H1 (cell line): ENCODE measurements at regions not wholly inside any gene's neighbourhood (a gene's known extent, or its start where the extent isn't known, plus 50 kb on each side); places are given as distances from the start of the nearest gene placed in this dataset.

Experiments used
- CTCF ChIA-PET: fragments of 300-600 bp; sonication (Branson Sonifier 250); formaldehyde crosslinking; loops from one replicate; lab custom pipeline; 2021; ENCODE audit not compliant: partially characterized antibody; lab: Charles Lee
- POLR2A ChIA-PET: fragments of 300-600 bp; sonication (Branson Sonifier 250); formaldehyde crosslinking; loops from one replicate; lab custom pipeline; 2021; ENCODE audit warnings: inconsistent platforms; ENCODE audit not compliant: partially characterized antibody; lab: Charles Lee
- DNase-seq, 2 experiments: peaks; one replicate each; pipeline versions ENCODE4 v3.0.0 to v3.0.0-alpha.2; 2010 to 2022; ENCODE audit warnings: low spot score in 2 of 2, low read depth in 1 of 2, mixed read lengths in 1 of 2
- FAIRE-seq: peaks from 2 replicates; lab custom pipeline; 2011; peaks lifted over from hg19 to GRCh38; lab: Jason Lieb, UNC
- H2AFZ ChIP-seq: 2 replicates; pipeline ENCODE4 v1.8.1; 2012; ENCODE audit warnings: low read length, inconsistent platforms
- H2AK5ac ChIP-seq: 2 replicates; pipeline ENCODE4 v1.6.1; 2013; ENCODE audit warnings: low read depth, low read length
- H2BK120ac ChIP-seq: replicated peaks from 2 replicates; pipeline ENCODE3; 2013; ENCODE audit warnings: low read depth, low read length, inconsistent platforms
- H2BK12ac ChIP-seq: 2 replicates; pipeline ENCODE4 v1.6.1; 2013; ENCODE audit warnings: low read depth, low read length
- H2BK15ac ChIP-seq: 2 replicates; pipeline ENCODE4 v1.6.1; 2013; ENCODE audit warnings: low read length
- H2BK20ac ChIP-seq: 2 replicates; pipeline ENCODE4 v1.6.1; 2013; ENCODE audit warnings: low read length
- H2BK5ac ChIP-seq: 2 replicates; pipeline ENCODE4 v1.6.1; 2013; ENCODE audit warnings: low read depth, low read length
- H3K14ac ChIP-seq: 2 replicates; pipeline ENCODE4 v1.6.1; 2013; ENCODE audit warnings: inconsistent platforms; ENCODE audit not compliant: insufficient read length
- H3K18ac ChIP-seq: 2 replicates; pipeline ENCODE4 v1.6.1; 2013; ENCODE audit warnings: low read length; ENCODE audit errors: extremely low read depth
- H3K23ac ChIP-seq: 2 replicates; pipeline ENCODE4 v1.6.1; 2013; ENCODE audit warnings: inconsistent platforms; ENCODE audit not compliant: insufficient read length
- H3K23me2 ChIP-seq: 2 replicates; pipeline ENCODE4 v1.6.1; 2013; ENCODE audit warnings: low read depth, low read length
- H3K27ac ChIP-seq: 2 replicates; pipeline ENCODE4 v1.6.1; 2011; ENCODE audit warnings: low read depth, low read length, inconsistent platforms
- H3K27me3 ChIP-seq, 4 experiments: replicated peaks in 1 of 4; 1 replicate in 1 of 4; 2 replicates in 3 of 4; pipeline versions ENCODE4 v1.6.1 to v1.8.1; 2011 to 2013; ENCODE audit warnings: low read length in 3 of 4, mild to moderate bottlenecking in 3 of 4, inconsistent platforms in 2 of 4, mixed read lengths in 2 of 4, moderate library complexity in 1 of 4; ENCODE audit not compliant: control insufficient read depth in 3 of 4, insufficient read depth in 3 of 4; ENCODE audit errors: extremely low read depth in 1 of 4
- H3K36me3 ChIP-seq, 4 experiments: 2 replicates each; pipeline versions ENCODE4 v1.6.1 to v1.8.1; 2011 to 2013; ENCODE audit warnings: mild to moderate bottlenecking in 4 of 4, low read length in 3 of 4, moderate library complexity in 2 of 4, control low read depth in 1 of 4, inconsistent platforms in 1 of 4; ENCODE audit not compliant: insufficient read depth in 4 of 4, control insufficient read depth in 2 of 4
- H3K4ac ChIP-seq: replicated peaks from 2 replicates; pipeline ENCODE3; 2013; ENCODE audit warnings: low read length, low read depth, mixed read lengths, inconsistent platforms; ENCODE audit not compliant: insufficient read length
- H3K4me1 ChIP-seq, 4 experiments: replicated peaks in 1 of 4; 1 replicate in 1 of 4; 2 replicates in 3 of 4; pipeline versions ENCODE4 v1.6.1 to v1.8.1; 2011 to 2013; ENCODE audit warnings: low read length in 3 of 4, inconsistent platforms in 2 of 4, mixed read lengths in 1 of 4; ENCODE audit not compliant: insufficient read depth in 4 of 4, control insufficient read depth in 3 of 4
- H3K4me2 ChIP-seq, 2 experiments: 2 replicates each; pipeline versions ENCODE4 v1.6.1 to v1.8.1; 2011 to 2013; ENCODE audit warnings: low read depth in 2 of 2, low read length in 2 of 2, control low read depth in 1 of 2, inconsistent platforms in 1 of 2, mild to moderate bottlenecking in 1 of 2; ENCODE audit not compliant: insufficient read depth in 1 of 2
- H3K4me3 ChIP-seq, 4 experiments: fragments of 200-600, 300-600 bp in 1 of 4; sonication (generic), shearing (Covaris generic), sonication (Bioruptor Twin) in 1 of 4; 2 replicates each; pipeline versions ENCODE4 v1.5.1 to v1.8.1; 2011 to 2016; ENCODE audit warnings: low read length in 4 of 4, low read depth in 3 of 4, control low read depth in 2 of 4, inconsistent platforms in 2 of 4, mild to moderate bottlenecking in 2 of 4, mixed read lengths in 1 of 4, moderate library complexity in 1 of 4; ENCODE audit not compliant: insufficient read depth in 2 of 4; ENCODE audit errors: extremely low read depth in 1 of 4
- H3K56ac ChIP-seq: replicated peaks from 2 replicates; pipeline ENCODE3; 2013; ENCODE audit warnings: low read depth, mild to moderate bottlenecking, mixed read lengths, low read length, inconsistent platforms; ENCODE audit not compliant: insufficient read length
- H3K79me1 ChIP-seq: 2 replicates; pipeline ENCODE4 v1.6.1; 2013; ENCODE audit warnings: low read depth, low read length, control low read depth
- H3K79me2 ChIP-seq, 2 experiments: 2 replicates each; pipeline versions ENCODE4 v1.6.1 to v1.8.1; 2012 to 2013; ENCODE audit warnings: low read length in 2 of 2, mild to moderate bottlenecking in 2 of 2, inconsistent platforms in 1 of 2; ENCODE audit not compliant: insufficient read depth in 2 of 2, control insufficient read depth in 1 of 2
- H3K9ac ChIP-seq, 4 experiments: replicated peaks in 1 of 4; 1 replicate in 1 of 4; 2 replicates in 3 of 4; pipeline versions ENCODE4 v1.6.1 to v1.8.1; 2011 to 2013; ENCODE audit warnings: low read depth in 3 of 4, low read length in 3 of 4, control low read depth in 2 of 4, mild to moderate bottlenecking in 2 of 4, moderate library complexity in 2 of 4, inconsistent platforms in 1 of 4; ENCODE audit errors: extremely low read depth in 1 of 4
- H3K9me3 ChIP-seq, 2 experiments: 2 replicates each; pipeline versions ENCODE4 v1.6.1 to v1.8.1; 2012 to 2013; ENCODE audit warnings: mild to moderate bottlenecking in 2 of 2, moderate library complexity in 2 of 2, control low read depth in 1 of 2, inconsistent platforms in 1 of 2, low read depth in 1 of 2, low read length in 1 of 2, mixed read lengths in 1 of 2; ENCODE audit not compliant: insufficient read depth in 2 of 2
- H4K20me1 ChIP-seq, 2 experiments: replicated peaks in 1 of 2; 2 replicates each; pipeline versions ENCODE3 to v1.8.1; 2011 to 2013; ENCODE audit warnings: inconsistent platforms in 2 of 2, low read length in 2 of 2, mild to moderate bottlenecking in 1 of 2; ENCODE audit not compliant: insufficient read depth in 2 of 2, control insufficient read depth in 1 of 2
- H4K5ac ChIP-seq: 2 replicates; pipeline ENCODE4 v1.6.1; 2013; ENCODE audit warnings: low read length, low read depth, mixed read lengths, inconsistent platforms; ENCODE audit not compliant: insufficient read length
- H4K8ac ChIP-seq: 2 replicates; pipeline ENCODE4 v1.8.0; 2013; ENCODE audit warnings: mild to moderate bottlenecking, moderate library complexity, low read length, inconsistent platforms; ENCODE audit not compliant: insufficient read depth; ENCODE audit errors: extremely low read depth
- H4K91ac ChIP-seq: replicated peaks from 2 replicates; pipeline ENCODE3; 2013; ENCODE audit warnings: low read length, mixed read lengths, inconsistent platforms; ENCODE audit not compliant: insufficient read length
- BACH1 ChIP-seq: IDR thresholded peaks from 2 replicates; pipeline ENCODE4 v1.6.1; 2012; ENCODE audit warnings: low read length, improper control_type of control experiment
- CBX8 ChIP-seq: fragments of 300-800, 300-1000 bp; sonication (generic); IDR thresholded peaks from 2 replicates; pipeline ENCODE4 v1.7.1; 2016; ENCODE audit warnings: low read depth, low read length, borderline replicate concordance
- CREB1 ChIP-seq: IDR thresholded peaks from 2 replicates; pipeline ENCODE4 v1.6.1; 2012; ENCODE audit warnings: inconsistent platforms
- FOSL1 ChIP-seq: IDR thresholded peaks from 2 replicates; pipeline ENCODE4 v1.6.1; 2011; ENCODE audit warnings: mild to moderate bottlenecking, low read depth, low read length, moderate library complexity; ENCODE audit not compliant: insufficient read depth
- GABPA ChIP-seq: IDR thresholded peaks from 2 replicates; pipeline ENCODE4 v1.6.1; 2011; ENCODE audit warnings: mild to moderate bottlenecking, low read length, moderate library complexity, borderline replicate concordance; ENCODE audit not compliant: insufficient read depth
- POU5F1 ChIP-seq: IDR thresholded peaks from 2 replicates; pipeline ENCODE4 v1.6.1; 2011; ENCODE audit warnings: low read depth, mild to moderate bottlenecking, low read length, moderate library complexity
- SP1 ChIP-seq: IDR thresholded peaks from 2 replicates; pipeline ENCODE4 v1.6.1; 2011; ENCODE audit warnings: low read depth, low read length
- SRF ChIP-seq: IDR thresholded peaks from 2 replicates; pipeline ENCODE4 v1.6.1; 2011; ENCODE audit warnings: mild to moderate bottlenecking, low read depth, low read length, moderate library complexity
- TAF7 ChIP-seq: optimal IDR thresholded peaks from 2 replicates; pipeline ENCODE3; 2011; ENCODE audit warnings: low read depth, mild to moderate bottlenecking, inconsistent platforms, low read length, moderate library complexity, borderline replicate concordance
- WGBS, 2 experiments: shearing (Covaris generic) in 1 of 2; methylation state at CpG; one replicate each; pipeline versions ENCODE4 v1.1.6 to v1.1.7; 2013 to 2015; ENCODE audit warnings: low lambda C conversion rate in 2 of 2, mixed read lengths in 2 of 2, inconsistent platforms in 1 of 2, low coverage in 1 of 2, missing lambda C conversion rate in 1 of 2; ENCODE audit not compliant: insufficient replicate concordance in 2 of 2, insufficient coverage in 1 of 2, insufficient read length in 1 of 2; ENCODE audit errors: extremely low coverage in 1 of 2, missing lambda C conversion rate in 1 of 2; 5-methylcytosine and 5-hydroxymethylcytosine counted together

- Histone ChIP-seq H3K18ac (no peak overlapping the region), H3K27me3 (no peaks in the 10 kb centered on the region), H2BK15ac (no peak overlapping the region), H3K79me1 (no peaks in the 10 kb centered on the region), H2AFZ (no peak overlapping the region), H3K27ac (no peak overlapping the region), H3K4me1 (no peaks in the 10 kb centered on the region), H2BK5ac (no peak overlapping the region), H3K56ac (no peak overlapping the region), H4K91ac (no peak overlapping the region), H2BK12ac (no peak overlapping the region), H4K20me1 (no peaks in the 10 kb centered on the region), H3K9ac (no peak overlapping the region), H3K36me3 (no peaks in the 10 kb centered on the region), H3K23ac (no peak overlapping the region), H3K23me2 (no peaks in the 10 kb centered on the region), H3K79me2 (no peaks in the 10 kb centered on the region), H3K4ac (no peak overlapping the region), H2BK20ac (no peak overlapping the region), H3K4me3 (no peak overlapping the region), H4K5ac (no peak overlapping the region), H3K9me3 (no peaks in the 10 kb centered on the region), H2AK5ac (no peak overlapping the region), H3K14ac (no peak overlapping the region), H2BK120ac (no peak overlapping the region), H4K8ac (no peak overlapping the region), H3K4me2 (no peak overlapping the region)
- ChIA-PET CTCF (interaction anchor here (0.7 kb wide), 1 partner anchor 33 kb away, joined by 3 read pairs; no protein-coding TSS in a partner anchor), POLR2A (no interaction called here)
- DNase-seq (no peak), FAIRE-seq (no peak)
- 94% methylated on average over 2 of the region's 2 CpGs; no CpG with 5 or more reads in 1 of the 2 experiments for WGBS, 2 experiments
- TF ChIP-seq TAF7, result no peak
- no peak for TF ChIP-seq SRF
- no peak for TF ChIP-seq SP1
- TF ChIP-seq GABPA, result no peak
- no peak for TF ChIP-seq FOSL1
- TF ChIP-seq CREB1, result no peak
- no peak for TF ChIP-seq BACH1
- no peak for TF ChIP-seq POU5F1
- TF ChIP-seq CBX8, result no peak
Observed at GRCh38 chr4:19547463-19547862, 704.2 kb upstream of the SLIT2 start.
